Parathyroid adenoma (tissue), 2 donors: ENCODE measurements at regions not wholly inside any gene's neighbourhood (a gene's known extent, or its start where the extent isn't known, plus 50 kb on each side); places are given as distances from the start of the nearest gene placed in this dataset.

ENCODE experiments used
- H2AFZ ChIP-seq: fragments of 300-600 bp; sonication (generic); one replicate; pipeline ENCODE4 v1.7.0; 2017; ENCODE audit warnings: antibody characterized with exemption, mild to moderate bottlenecking
- H3K27ac ChIP-seq: fragments of 300-600 bp; sonication (generic); one replicate; pipeline ENCODE4 v1.7.0; 2017
- H3K27me3 ChIP-seq: fragments of 300-600 bp; sonication (generic); one replicate; pipeline ENCODE4 v1.7.0; 2017; ENCODE audit warnings: low read length; ENCODE audit not compliant: control insufficient read depth, insufficient read depth
- H3K36me3 ChIP-seq: fragments of 300-600 bp; sonication (generic); one replicate; pipeline ENCODE4 v1.7.0; 2017; ENCODE audit warnings: low read length; ENCODE audit not compliant: control insufficient read depth, insufficient read depth
- H3K4me1 ChIP-seq: fragments of 300-600 bp; sonication (generic); one replicate; pipeline ENCODE4 v1.7.0; 2017; ENCODE audit warnings: control low read depth
- H3K4me2 ChIP-seq: fragments of 300-600 bp; sonication (generic); one replicate; pipeline ENCODE4 v1.7.0; 2017; ENCODE audit warnings: low read length
- H3K4me3 ChIP-seq: fragments of 300-600 bp; sonication (generic); one replicate; pipeline ENCODE4 v1.7.0; 2017; ENCODE audit warnings: low read depth, low read length
- H3K79me2 ChIP-seq: fragments of 300-600 bp; sonication (generic); one replicate; pipeline ENCODE4 v1.7.0; 2017; ENCODE audit warnings: control low read depth
- H3K9ac ChIP-seq: fragments of 300-600 bp; sonication (generic); one replicate; pipeline ENCODE4 v1.7.0; 2017; ENCODE audit warnings: mild to moderate bottlenecking
- H3K9me3 ChIP-seq: fragments of 300-600 bp; sonication (generic); one replicate; pipeline ENCODE4 v1.7.0; 2017; ENCODE audit warnings: low read length; ENCODE audit not compliant: control insufficient read depth
- CTCF ChIP-seq: fragments of 300-600 bp; sonication (generic); IDR thresholded peaks from one replicate; pipeline ENCODE4 v1.7.0; 2017; ENCODE audit warnings: antibody characterized with exemption, mild to moderate bottlenecking
- donor health status: primary hyperparathyroidism.

GRCh38 chr14:104357689-104358527 is 219.5 kb downstream of the KIF26A start:
- H3K79me2 ChIP-seq: no peaks in the 10 kb centered on the region
- H3K27me3 ChIP-seq: no peaks in the 10 kb centered on the region
- no peak overlapping the region for H3K4me2 ChIP-seq
- TF ChIP-seq CTCF: no peak
- H3K4me1 ChIP-seq: no peaks in the 10 kb centered on the region
- H3K9ac ChIP-seq: no peak overlapping the region
- H3K27ac ChIP-seq: no peak overlapping the region
- H3K4me3 ChIP-seq: no peak overlapping the region
- H3K36me3 ChIP-seq: no peaks in the 10 kb centered on the region
- no peak overlapping the region for H2AFZ ChIP-seq
- H3K9me3 ChIP-seq: no peaks in the 10 kb centered on the region

- H3K4me2 ChIP-seq: no peak overlapping the region
- TF ChIP-seq CTCF: no peak
These were observed 220.3 kb downstream of the KIF26A start for GRCh38 chr14:104358528-104359300.

GRCh38 chr14:104359301-104359968 is 220.1 kb upstream of the C14orf180 start:
- Histone ChIP-seq H3K4me1 (no peaks in the 10 kb centered on the region), H3K4me2 (no peak overlapping the region), H3K79me2 (no peaks in the 10 kb centered on the region)

More at GRCh38 chr14:104358528-104359300, 220.3 kb downstream of the KIF26A start:
- Histone ChIP-seq H3K27ac (no peak overlapping the region), H3K4me3 (no peak overlapping the region), H3K27me3 (no peaks in the 10 kb centered on the region), H3K36me3 (no peaks in the 10 kb centered on the region), H3K9me3 (no peaks in the 10 kb centered on the region), H3K79me2 (no peaks in the 10 kb centered on the region), H2AFZ (no peak overlapping the region), H3K4me1 (no peaks in the 10 kb centered on the region), H3K9ac (no peak overlapping the region)

GRCh38 chr14:104359969-104360442 is 219.6 kb upstream of the C14orf180 start:
- Histone ChIP-seq H3K9me3 (no peaks in the 10 kb centered on the region), H3K27me3 (no peaks in the 10 kb centered on the region), H2AFZ (no peak overlapping the region), H3K79me2 (no peaks in the 10 kb centered on the region), H3K4me3 (no peak overlapping the region), H3K4me1 (no peaks in the 10 kb centered on the region), H3K36me3 (no peaks in the 10 kb centered on the region), H3K4me2 (no peak overlapping the region), H3K9ac (no peak overlapping the region), H3K27ac (no peak overlapping the region)
- TF ChIP-seq CTCF: no peak

More at GRCh38 chr14:104359301-104359968, 220.1 kb upstream of the C14orf180 start:
- H3K36me3 ChIP-seq: no peaks in the 10 kb centered on the region
- H2AFZ ChIP-seq: no peak overlapping the region
- no peaks in the 10 kb centered on the region for H3K9me3 ChIP-seq
- no peak overlapping the region for H3K4me3 ChIP-seq
- H3K9ac ChIP-seq: no peak overlapping the region
- no peak overlapping the region for H3K27ac ChIP-seq
- H3K27me3 ChIP-seq: no peaks in the 10 kb centered on the region
- no peak for TF ChIP-seq CTCF
